ENCODE measurements at regions not wholly inside any gene's neighbourhood (a gene's known extent, or its start where the extent isn't known, plus 50 kb on each side); places are given as distances from the start of the nearest gene placed in this dataset.

DNA sequence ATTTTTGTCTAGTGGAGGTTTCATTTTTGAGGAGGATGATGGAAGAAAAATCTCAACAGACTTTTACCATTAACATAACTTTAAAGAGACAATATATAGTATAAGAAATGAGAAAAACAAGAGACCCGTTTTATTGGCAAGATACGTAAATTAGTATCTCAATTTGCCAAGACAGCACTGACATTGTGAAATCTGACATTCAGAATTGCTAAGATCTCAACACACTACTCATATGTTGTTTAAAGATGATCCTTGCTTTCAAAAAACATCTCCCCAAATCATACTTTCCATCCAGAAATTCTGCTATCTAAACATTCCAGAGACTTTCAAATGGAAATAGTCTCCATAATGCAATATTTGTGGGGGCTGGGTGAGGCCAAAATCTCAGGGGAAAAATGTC is 220.9 kb upstream of the CEP162 start:
- TF ChIP-seq, protein P1, sequence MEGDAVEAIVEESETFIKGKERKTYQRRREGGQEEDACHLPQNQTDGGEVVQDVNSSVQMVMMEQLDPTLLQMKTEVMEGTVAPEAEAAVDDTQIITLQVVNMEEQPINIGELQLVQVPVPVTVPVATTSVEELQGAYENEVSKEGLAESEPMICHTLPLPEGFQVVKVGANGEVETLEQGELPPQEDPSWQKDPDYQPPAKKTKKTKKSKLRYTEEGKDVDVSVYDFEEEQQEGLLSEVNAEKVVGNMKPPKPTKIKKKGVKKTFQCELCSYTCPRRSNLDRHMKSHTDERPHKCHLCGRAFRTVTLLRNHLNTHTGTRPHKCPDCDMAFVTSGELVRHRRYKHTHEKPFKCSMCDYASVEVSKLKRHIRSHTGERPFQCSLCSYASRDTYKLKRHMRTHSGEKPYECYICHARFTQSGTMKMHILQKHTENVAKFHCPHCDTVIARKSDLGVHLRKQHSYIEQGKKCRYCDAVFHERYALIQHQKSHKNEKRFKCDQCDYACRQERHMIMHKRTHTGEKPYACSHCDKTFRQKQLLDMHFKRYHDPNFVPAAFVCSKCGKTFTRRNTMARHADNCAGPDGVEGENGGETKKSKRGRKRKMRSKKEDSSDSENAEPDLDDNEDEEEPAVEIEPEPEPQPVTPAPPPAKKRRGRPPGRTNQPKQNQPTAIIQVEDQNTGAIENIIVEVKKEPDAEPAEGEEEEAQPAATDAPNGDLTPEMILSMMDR (IDR thresholded peaks at IDR 0.05): no peak
- TF ChIP-seq POLR2AphosphoS5 (IDR thresholded peaks at IDR 0.05; ENCODE audit: low read depth, low read length): no peak
